Endothelial cell of umbilical vein (primary cell): ENCODE measurements at regions not wholly inside any gene's neighbourhood (a gene's known extent, or its start where the extent isn't known, plus 50 kb on each side); places are given as distances from the start of the nearest gene placed in this dataset.

Experiments
- BruUV-seq: library from RNA; stranded (reverse); fragments of 400-500 nt; replicated peaks from 2 replicates; lab custom pipeline; 2021; lab: Mats Ljungman, UMichigan
- CTCF ChIA-PET: fragments of 300-600, 350-600 bp; sonication (Branson Sonifier 250); formaldehyde crosslinking; loops from one replicate; lab custom pipeline; 2021; ENCODE audit warnings: antibody characterized with exemption, inconsistent platforms; lab: Charles Lee
- POLR2A ChIA-PET: fragments of 300-600, 350-600 bp; sonication (Branson Sonifier 250); formaldehyde crosslinking; loops from one replicate; lab custom pipeline; 2021; ENCODE audit warnings: antibody characterized with exemption, inconsistent platforms; lab: Charles Lee
- DNase-seq: peaks from one replicate; pipeline ENCODE4 v3.0.0-alpha.2; 2011; ENCODE audit warnings: low read depth, low spot score
- FAIRE-seq: peaks from 2 replicates; lab custom pipeline; 2011; peaks lifted over from hg19 to GRCh38; lab: Jason Lieb, UNC
- H2AFZ ChIP-seq: 2 replicates; pipeline ENCODE4 v1.6.0; 2012; ENCODE audit warnings: low read depth, low read length, control low read depth, inconsistent platforms
- H3K27ac ChIP-seq: 2 replicates; pipeline ENCODE4 v1.5.1; 2011; ENCODE audit warnings: low read depth, mild to moderate bottlenecking, control low read depth, low read length, moderate library complexity; ENCODE audit not compliant: insufficient read depth
- H3K27me3 ChIP-seq, 2 experiments: 2 replicates each; pipeline versions ENCODE4 v1.6.0 to v1.6.1; 2011; ENCODE audit warnings: low read length in 2 of 2, mixed read lengths in 1 of 2; ENCODE audit not compliant: control insufficient read depth in 2 of 2, insufficient read depth in 2 of 2
- H3K36me3 ChIP-seq, 2 experiments: 2 replicates in 1 of 2; 3 replicates in 1 of 2; pipeline ENCODE4 v1.5.1; 2011; ENCODE audit warnings: low read length in 2 of 2, mild to moderate bottlenecking in 1 of 2, moderate library complexity in 1 of 2; ENCODE audit not compliant: control insufficient read depth in 2 of 2, insufficient read depth in 2 of 2; ENCODE audit errors: extremely low read depth in 1 of 2
- H3K4me1 ChIP-seq: 3 replicates; pipeline ENCODE4 v1.5.1; 2011; ENCODE audit warnings: mild to moderate bottlenecking, low read length; ENCODE audit not compliant: control insufficient read depth, insufficient read depth; ENCODE audit errors: extremely low read depth
- H3K4me2 ChIP-seq: 2 replicates; pipeline ENCODE4 v1.6.1; 2011; ENCODE audit warnings: low read length, control low read depth, mixed read lengths; ENCODE audit not compliant: insufficient read depth
- H3K4me3 ChIP-seq, 3 experiments: fragments of 200-600 bp in 1 of 3; sonication (generic), shearing (Covaris generic) in 1 of 3; replicated peaks in 1 of 3; 2 replicates each; pipeline ENCODE4 v1.5.1; 2011 to 2016; ENCODE audit warnings: control low read depth in 3 of 3, low read length in 3 of 3, mild to moderate bottlenecking in 2 of 3, inconsistent platforms in 1 of 3, low read depth in 1 of 3, moderate library complexity in 1 of 3; ENCODE audit not compliant: insufficient read depth in 1 of 3
- H3K79me2 ChIP-seq: 2 replicates; pipeline ENCODE4 v1.6.0; 2012; ENCODE audit warnings: low read length, inconsistent platforms; ENCODE audit not compliant: control insufficient read depth, insufficient read depth
- H3K9ac ChIP-seq: replicated peaks from 2 replicates; pipeline ENCODE3; 2011; ENCODE audit warnings: low read length, control low read depth; ENCODE audit not compliant: insufficient read depth; ENCODE audit errors: extremely low read depth
- H3K9me1 ChIP-seq: replicated peaks from 3 replicates; pipeline ENCODE4 v1.6.0; 2011; ENCODE audit warnings: mild to moderate bottlenecking, low read length; ENCODE audit not compliant: control insufficient read depth, insufficient read depth; ENCODE audit errors: extremely low read depth
- H3K9me3 ChIP-seq: replicated peaks from 2 replicates; pipeline ENCODE4 v1.5.1; 2012; ENCODE audit warnings: low read length, inconsistent platforms; ENCODE audit not compliant: control insufficient read depth, insufficient read depth
- H4K20me1 ChIP-seq: replicated peaks from 2 replicates; pipeline ENCODE3; 2011; ENCODE audit warnings: mild to moderate bottlenecking, low read length; ENCODE audit not compliant: control insufficient read depth, insufficient read depth; ENCODE audit errors: extremely low read depth
- CTCF ChIP-seq, 2 donors: IDR thresholded peaks; 1 replicate in 1 of 2; 2 replicates in 1 of 2; pipeline ENCODE4 v1.5.1; 2011; ENCODE audit warnings: low read length in 2 of 2, mild to moderate bottlenecking in 2 of 2, moderate library complexity in 2 of 2, control low read depth in 1 of 2, inconsistent platforms in 1 of 2, low read depth in 1 of 2; ENCODE audit not compliant: insufficient read depth in 1 of 2; ENCODE audit errors: extremely low read depth in 1 of 2
- EZH2 ChIP-seq: IDR thresholded peaks from 2 replicates; pipeline ENCODE4 v1.6.1; 2012; ENCODE audit warnings: borderline replicate concordance, low read depth, mild to moderate bottlenecking, moderate library complexity, low read length, inconsistent platforms; ENCODE audit not compliant: severe bottlenecking
- FOS ChIP-seq: IDR thresholded peaks from 2 replicates; pipeline ENCODE4 v1.6.1; 2011; ENCODE audit warnings: mild to moderate bottlenecking, low read length, moderate library complexity, borderline replicate concordance; ENCODE audit not compliant: insufficient read depth
- GATA2 ChIP-seq: IDR thresholded peaks from 2 replicates; pipeline ENCODE4 v1.7.0; 2011; ENCODE audit warnings: low read depth, mild to moderate bottlenecking, moderate library complexity, mixed read lengths, low read length; ENCODE audit not compliant: insufficient read length, insufficient read depth
- JUN ChIP-seq: IDR thresholded peaks from 2 replicates; pipeline ENCODE4 v1.6.1; 2011; ENCODE audit warnings: borderline replicate concordance, low read depth; ENCODE audit not compliant: insufficient read length, insufficient read depth
- MAX ChIP-seq: IDR thresholded peaks from 2 replicates; pipeline ENCODE4 v1.6.1; 2011; ENCODE audit not compliant: insufficient read depth, insufficient read length
- MYC ChIP-seq: IDR thresholded peaks from one replicate; pipeline ENCODE4 v1.6.1; 2011; ENCODE audit warnings: mild to moderate bottlenecking, low read depth, low read length
- POLR2A ChIP-seq: IDR thresholded peaks from 2 replicates; pipeline ENCODE4 v1.6.1; 2012; ENCODE audit warnings: low read depth, mild to moderate bottlenecking, control low read depth, low read length
- POLR2AphosphoS5 ChIP-seq: IDR thresholded peaks from 2 replicates; pipeline ENCODE4 v1.6.1; 2012; ENCODE audit warnings: low read depth, mild to moderate bottlenecking, control low read depth, low read length, moderate library complexity; ENCODE audit not compliant: insufficient read depth
- dilution Hi-C: fragments of 300-500 bp; cut with MboI; formaldehyde crosslinking; loops from one replicate; pipeline ENCODE4 v1.15.0; 2019; ENCODE audit warnings: low sequenced_read_pairs; ENCODE audit not compliant: extremely low pct_ligation_motif_present
- intact Hi-C: fragments of 100-400 bp; cut with micrococcal nuclease; formaldehyde crosslinking; loops from one replicate; pipeline ENCODE4 v1.10.0; 2022

- no peak overlapping the region for H2AFZ ChIP-seq
- dilution Hi-C loops, result no loop called here
- no peaks in the 10 kb centered on the region for H3K79me2 ChIP-seq
- CTCF ChIA-PET, result no interaction called here
- no peak overlapping the region for H3K4me2 ChIP-seq
- H3K36me3 ChIP-seq, result no peaks in the 10 kb centered on the region
- H3K9me3 ChIP-seq, result peaks cover 3% of the 10 kb centered on the region
- DNase-seq (no peak), FAIRE-seq (no peak)
- no peaks in the 10 kb centered on the region for H3K4me1 ChIP-seq
- no peak overlapping the region for H3K4me3 ChIP-seq
- no peaks in the 10 kb centered on the region for H4K20me1 ChIP-seq
- no peaks in the 10 kb centered on the region for H3K9me1 ChIP-seq
- no peak overlapping the region for H3K9ac ChIP-seq
- TF ChIP-seq MYC, result no peak
- TF ChIP-seq FOS, result no peak
- TF ChIP-seq EZH2, result no peak
- TF ChIP-seq JUN, result no peak
- no peak for TF ChIP-seq CTCF (IDR thresholded peaks at IDR 0.05; ENCODE audit: extremely low read depth in 1 of 2, insufficient read depth in 1 of 2, low read depth in 1 of 2, low read length in 2 of 2)
- no peak for TF ChIP-seq MAX
- no peak for TF ChIP-seq POLR2AphosphoS5
- no peak for TF ChIP-seq POLR2A
- TF ChIP-seq GATA2, result no peak
- POLR2A ChIA-PET, result no interaction called here
- H3K27me3 ChIP-seq, result no peaks in the 10 kb centered on the region
- H3K27ac ChIP-seq, result no peak overlapping the region
- BruUV-seq, result no TSS peak
- intact Hi-C loops, result no loop called here
Observed at GRCh38 chr6:101199441-101199840, 194.1 kb upstream of the GRIK2 start.
